K562 (cell line): ENCODE measurements at regions not wholly inside any gene's neighbourhood (a gene's known extent, or its start where the extent isn't known, plus 50 kb on each side); places are given as distances from the start of the nearest gene placed in this dataset.

Experiments
- BHLHE40 ChIP-seq: IDR thresholded peaks from 2 replicates; pipeline ENCODE4 v1.6.1; 2011; ENCODE audit warnings: low read length, improper control_type of control experiment
- CREM ChIP-seq: IDR thresholded peaks from 2 replicates; pipeline ENCODE4 v1.6.1; 2014; ENCODE audit warnings: antibody characterized with exemption, low read depth
- MAFK ChIP-seq: IDR thresholded peaks from 2 replicates; pipeline ENCODE4 v1.6.1; 2011; ENCODE audit warnings: low read length, improper control_type of control experiment
- TF ChIP-seq, protein P1 (sequence below): fragments of 250-450 bp; sonication (Bioruptor Pico); IDR thresholded peaks from 2 replicates; pipeline ENCODE4 v1.8.0; 2022; ENCODE audit warnings: moderate library complexity, mild to moderate bottlenecking, inconsistent platforms
- TF ChIP-seq, protein P2 (sequence below): sonication (generic); formaldehyde crosslinking; IDR thresholded peaks from 2 replicates; pipeline ENCODE4 v1.8.0; 2023; ENCODE audit warnings: missing genetic modification reagents, mild to moderate bottlenecking, borderline replicate concordance
- TF ChIP-seq, protein P3 (sequence below): fragments of 450-650 bp; IDR thresholded peaks from 2 replicates; pipeline ENCODE4 v1.6.1; 2016; ENCODE audit warnings: low read depth
- TF ChIP-seq, protein P4 (sequence below): sonication (generic); formaldehyde crosslinking; IDR thresholded peaks from 2 replicates; pipeline ENCODE4 v1.8.0; 2022; ENCODE audit warnings: mild to moderate bottlenecking, missing genetic modification reagents

DNA sequence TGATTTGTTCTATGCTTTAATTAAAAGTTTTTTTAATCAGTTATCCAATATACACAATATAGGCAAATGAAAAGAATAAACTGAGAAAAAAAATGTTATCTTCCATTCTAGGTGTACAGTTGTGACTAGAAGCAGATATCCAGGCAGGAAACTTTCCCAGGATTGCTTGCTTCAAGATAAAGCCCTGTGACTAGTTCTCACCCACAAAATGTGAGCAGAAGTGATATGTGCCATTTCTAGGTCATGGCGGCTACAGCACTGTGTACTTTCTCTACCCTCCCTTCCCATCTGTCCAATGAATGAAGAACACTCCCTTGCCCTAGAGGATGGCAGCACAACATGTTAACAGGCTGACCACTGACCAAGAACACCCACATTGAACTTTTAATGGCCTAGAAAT, 110.5 kb upstream of the STT3B start:
- TF ChIP-seq, protein P1, sequence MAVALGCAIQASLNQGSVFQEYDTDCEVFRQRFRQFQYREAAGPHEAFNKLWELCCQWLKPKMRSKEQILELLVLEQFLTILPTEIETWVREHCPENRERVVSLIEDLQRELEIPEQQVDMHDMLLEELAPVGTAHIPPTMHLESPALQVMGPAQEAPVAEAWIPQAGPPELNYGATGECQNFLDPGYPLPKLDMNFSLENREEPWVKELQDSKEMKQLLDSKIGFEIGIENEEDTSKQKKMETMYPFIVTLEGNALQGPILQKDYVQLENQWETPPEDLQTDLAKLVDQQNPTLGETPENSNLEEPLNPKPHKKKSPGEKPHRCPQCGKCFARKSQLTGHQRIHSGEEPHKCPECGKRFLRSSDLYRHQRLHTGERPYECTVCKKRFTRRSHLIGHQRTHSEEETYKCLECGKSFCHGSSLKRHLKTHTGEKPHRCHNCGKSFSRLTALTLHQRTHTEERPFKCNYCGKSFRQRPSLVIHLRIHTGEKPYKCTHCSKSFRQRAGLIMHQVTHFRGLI, result no peak
- TF ChIP-seq, protein P2, sequence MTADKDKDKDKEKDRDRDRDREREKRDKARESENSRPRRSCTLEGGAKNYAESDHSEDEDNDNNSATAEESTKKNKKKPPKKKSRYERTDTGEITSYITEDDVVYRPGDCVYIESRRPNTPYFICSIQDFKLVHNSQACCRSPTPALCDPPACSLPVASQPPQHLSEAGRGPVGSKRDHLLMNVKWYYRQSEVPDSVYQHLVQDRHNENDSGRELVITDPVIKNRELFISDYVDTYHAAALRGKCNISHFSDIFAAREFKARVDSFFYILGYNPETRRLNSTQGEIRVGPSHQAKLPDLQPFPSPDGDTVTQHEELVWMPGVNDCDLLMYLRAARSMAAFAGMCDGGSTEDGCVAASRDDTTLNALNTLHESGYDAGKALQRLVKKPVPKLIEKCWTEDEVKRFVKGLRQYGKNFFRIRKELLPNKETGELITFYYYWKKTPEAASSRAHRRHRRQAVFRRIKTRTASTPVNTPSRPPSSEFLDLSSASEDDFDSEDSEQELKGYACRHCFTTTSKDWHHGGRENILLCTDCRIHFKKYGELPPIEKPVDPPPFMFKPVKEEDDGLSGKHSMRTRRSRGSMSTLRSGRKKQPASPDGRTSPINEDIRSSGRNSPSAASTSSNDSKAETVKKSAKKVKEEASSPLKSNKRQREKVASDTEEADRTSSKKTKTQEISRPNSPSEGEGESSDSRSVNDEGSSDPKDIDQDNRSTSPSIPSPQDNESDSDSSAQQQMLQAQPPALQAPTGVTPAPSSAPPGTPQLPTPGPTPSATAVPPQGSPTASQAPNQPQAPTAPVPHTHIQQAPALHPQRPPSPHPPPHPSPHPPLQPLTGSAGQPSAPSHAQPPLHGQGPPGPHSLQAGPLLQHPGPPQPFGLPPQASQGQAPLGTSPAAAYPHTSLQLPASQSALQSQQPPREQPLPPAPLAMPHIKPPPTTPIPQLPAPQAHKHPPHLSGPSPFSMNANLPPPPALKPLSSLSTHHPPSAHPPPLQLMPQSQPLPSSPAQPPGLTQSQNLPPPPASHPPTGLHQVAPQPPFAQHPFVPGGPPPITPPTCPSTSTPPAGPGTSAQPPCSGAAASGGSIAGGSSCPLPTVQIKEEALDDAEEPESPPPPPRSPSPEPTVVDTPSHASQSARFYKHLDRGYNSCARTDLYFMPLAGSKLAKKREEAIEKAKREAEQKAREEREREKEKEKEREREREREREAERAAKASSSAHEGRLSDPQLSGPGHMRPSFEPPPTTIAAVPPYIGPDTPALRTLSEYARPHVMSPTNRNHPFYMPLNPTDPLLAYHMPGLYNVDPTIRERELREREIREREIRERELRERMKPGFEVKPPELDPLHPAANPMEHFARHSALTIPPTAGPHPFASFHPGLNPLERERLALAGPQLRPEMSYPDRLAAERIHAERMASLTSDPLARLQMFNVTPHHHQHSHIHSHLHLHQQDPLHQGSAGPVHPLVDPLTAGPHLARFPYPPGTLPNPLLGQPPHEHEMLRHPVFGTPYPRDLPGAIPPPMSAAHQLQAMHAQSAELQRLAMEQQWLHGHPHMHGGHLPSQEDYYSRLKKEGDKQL (CRISPR knock-in tag), result no peak
- TF ChIP-seq MAFK (no peak), BHLHE40 (no peak), CREM (0 out of 2 replicates have a peak, but pooled peaks have one; percentile 5)
- TF ChIP-seq, protein P3, sequence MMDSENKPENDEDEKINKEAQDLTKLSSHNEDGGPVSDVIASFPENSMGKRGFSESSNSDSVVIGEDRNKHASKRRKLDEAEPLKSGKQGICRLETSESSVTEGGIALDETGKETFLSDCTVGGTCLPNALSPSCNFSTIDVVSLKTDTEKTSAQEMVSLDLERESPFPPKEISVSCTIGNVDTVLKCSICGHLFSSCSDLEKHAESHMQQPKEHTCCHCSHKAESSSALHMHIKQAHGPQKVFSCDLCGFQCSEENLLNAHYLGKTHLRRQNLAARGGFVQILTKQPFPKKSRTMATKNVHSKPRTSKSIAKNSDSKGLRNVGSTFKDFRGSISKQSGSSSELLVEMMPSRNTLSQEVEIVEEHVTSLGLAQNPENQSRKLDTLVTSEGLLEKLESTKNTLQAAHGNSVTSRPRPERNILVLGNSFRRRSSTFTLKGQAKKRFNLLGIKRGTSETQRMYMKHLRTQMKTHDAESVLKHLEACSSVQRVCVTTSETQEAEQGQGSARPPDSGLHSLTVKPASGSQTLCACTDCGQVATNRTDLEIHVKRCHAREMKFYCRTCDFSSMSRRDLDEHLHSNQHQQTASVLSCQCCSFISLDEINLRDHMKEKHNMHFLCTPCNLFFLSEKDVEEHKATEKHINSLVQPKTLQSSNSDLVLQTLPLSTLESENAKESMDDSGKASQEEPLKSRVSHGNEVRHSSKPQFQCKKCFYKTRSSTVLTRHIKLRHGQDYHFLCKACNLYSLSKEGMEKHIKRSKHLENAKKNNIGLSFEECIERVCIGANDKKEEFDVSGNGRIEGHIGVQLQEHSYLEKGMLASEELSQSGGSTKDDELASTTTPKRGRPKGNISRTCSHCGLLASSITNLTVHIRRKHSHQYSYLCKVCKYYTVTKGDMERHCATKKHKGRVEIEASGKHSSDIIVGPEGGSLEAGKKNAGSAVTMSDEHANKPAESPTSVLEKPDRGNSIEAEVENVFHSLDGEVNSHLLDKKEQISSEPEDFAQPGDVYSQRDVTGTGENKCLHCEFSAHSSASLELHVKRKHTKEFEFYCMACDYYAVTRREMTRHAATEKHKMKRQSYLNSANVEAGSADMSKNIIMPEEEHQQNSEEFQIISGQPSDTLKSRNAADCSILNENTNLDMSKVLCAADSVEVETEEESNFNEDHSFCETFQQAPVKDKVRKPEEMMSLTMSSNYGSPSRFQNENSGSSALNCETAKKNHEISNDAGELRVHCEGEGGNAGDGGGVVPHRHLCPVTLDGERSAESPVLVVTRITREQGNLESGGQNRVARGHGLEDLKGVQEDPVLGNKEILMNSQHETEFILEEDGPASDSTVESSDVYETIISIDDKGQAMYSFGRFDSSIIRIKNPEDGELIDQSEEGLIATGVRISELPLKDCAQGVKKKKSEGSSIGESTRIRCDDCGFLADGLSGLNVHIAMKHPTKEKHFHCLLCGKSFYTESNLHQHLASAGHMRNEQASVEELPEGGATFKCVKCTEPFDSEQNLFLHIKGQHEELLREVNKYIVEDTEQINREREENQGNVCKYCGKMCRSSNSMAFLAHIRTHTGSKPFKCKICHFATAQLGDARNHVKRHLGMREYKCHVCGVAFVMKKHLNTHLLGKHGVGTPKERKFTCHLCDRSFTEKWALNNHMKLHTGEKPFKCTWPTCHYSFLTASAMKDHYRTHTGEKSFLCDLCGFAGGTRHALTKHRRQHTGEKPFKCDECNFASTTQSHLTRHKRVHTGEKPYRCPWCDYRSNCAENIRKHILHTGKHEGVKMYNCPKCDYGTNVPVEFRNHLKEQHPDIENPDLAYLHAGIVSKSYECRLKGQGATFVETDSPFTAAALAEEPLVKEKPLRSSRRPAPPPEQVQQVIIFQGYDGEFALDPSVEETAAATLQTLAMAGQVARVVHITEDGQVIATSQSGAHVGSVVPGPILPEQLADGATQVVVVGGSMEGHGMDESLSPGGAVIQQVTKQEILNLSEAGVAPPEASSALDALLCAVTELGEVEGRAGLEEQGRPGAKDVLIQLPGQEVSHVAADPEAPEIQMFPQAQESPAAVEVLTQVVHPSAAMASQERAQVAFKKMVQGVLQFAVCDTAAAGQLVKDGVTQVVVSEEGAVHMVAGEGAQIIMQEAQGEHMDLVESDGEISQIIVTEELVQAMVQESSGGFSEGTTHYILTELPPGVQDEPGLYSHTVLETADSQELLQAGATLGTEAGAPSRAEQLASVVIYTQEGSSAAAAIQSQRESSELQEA, result no peak
- TF ChIP-seq, protein P4, sequence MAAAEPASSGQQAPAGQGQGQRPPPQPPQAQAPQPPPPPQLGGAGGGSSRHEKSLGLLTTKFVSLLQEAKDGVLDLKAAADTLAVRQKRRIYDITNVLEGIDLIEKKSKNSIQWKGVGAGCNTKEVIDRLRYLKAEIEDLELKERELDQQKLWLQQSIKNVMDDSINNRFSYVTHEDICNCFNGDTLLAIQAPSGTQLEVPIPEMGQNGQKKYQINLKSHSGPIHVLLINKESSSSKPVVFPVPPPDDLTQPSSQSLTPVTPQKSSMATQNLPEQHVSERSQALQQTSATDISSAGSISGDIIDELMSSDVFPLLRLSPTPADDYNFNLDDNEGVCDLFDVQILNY (CRISPR knock-in tag), result no peak
